ENCODE measurements at regions not wholly inside any gene's neighbourhood (a gene's known extent, or its start where the extent isn't known, plus 50 kb on each side); places are given as distances from the start of the nearest gene placed in this dataset.

- Histone ChIP-seq H3K9me3 (no peaks in the 10 kb centered on the region), H3K4me3 (no peak overlapping the region), H3K4me1 (ENCODE audit: control insufficient read depth in 1 of 2, low read depth in 2 of 2) (no peaks in the 10 kb centered on the region), H3K27ac (no peak overlapping the region), H3K36me3 (no peaks in the 10 kb centered on the region), H3K27me3 (replicated peaks; ENCODE audit: insufficient read depth) (no peaks in the 10 kb centered on the region)
- ATAC-seq (ENCODE audit: insufficient number of reproducible peaks, low FRiP score, low read depth) (no peak), DNase-seq (ENCODE audit: low spot score) (no peak)
- TF ChIP-seq CTCF (IDR thresholded peaks at IDR 0.05): no peak
Observed at GRCh38 chr2:47250586-47251403, 74.5 kb upstream of the CALM2 start.

GRCh38 chr2:47249931-47250330 lies 73.6 kb upstream of the CALM2 start:
- no peaks in the 10 kb centered on the region for H3K27me3 ChIP-seq (replicated peaks; ENCODE audit: insufficient read depth)
- TF ChIP-seq CTCF (IDR thresholded peaks at IDR 0.05): no peak
- no peaks in the 10 kb centered on the region for H3K36me3 ChIP-seq
- no peak for ATAC-seq (ENCODE audit: insufficient number of reproducible peaks, low FRiP score, low read depth)
- H3K4me1 ChIP-seq (ENCODE audit: control insufficient read depth in 1 of 2, low read depth in 2 of 2): no peaks in the 10 kb centered on the region
- DNase-seq (ENCODE audit: low spot score): no peak
- no peaks in the 10 kb centered on the region for H3K9me3 ChIP-seq
- H3K27ac ChIP-seq: no peak overlapping the region
- H3K4me3 ChIP-seq: no peak overlapping the region

GRCh38 chr2:47249157-47249900 lies 73.0 kb upstream of the CALM2 start:
- H3K27me3 ChIP-seq (replicated peaks; ENCODE audit: insufficient read depth): no peaks in the 10 kb centered on the region
- no peaks in the 10 kb centered on the region for H3K9me3 ChIP-seq
- H3K4me3 ChIP-seq: no peak overlapping the region
- no peaks in the 10 kb centered on the region for H3K36me3 ChIP-seq
- no peaks in the 10 kb centered on the region for H3K4me1 ChIP-seq (ENCODE audit: control insufficient read depth in 1 of 2, low read depth in 2 of 2)
- H3K27ac ChIP-seq: no peak overlapping the region
- no peak for TF ChIP-seq CTCF (IDR thresholded peaks at IDR 0.05)
- ATAC-seq (ENCODE audit: insufficient number of reproducible peaks, low FRiP score, low read depth) (no peak), DNase-seq (ENCODE audit: low spot score) (no peak)

GRCh38 chr2:47243596-47244323 lies 67.4 kb upstream of the CALM2 start:
- H3K27me3 ChIP-seq (replicated peaks; ENCODE audit: insufficient read depth): no peaks in the 10 kb centered on the region
- no peaks in the 10 kb centered on the region for H3K9me3 ChIP-seq
- no peak overlapping the region for H3K4me3 ChIP-seq
- no peaks in the 10 kb centered on the region for H3K4me1 ChIP-seq (ENCODE audit: control insufficient read depth in 1 of 2, low read depth in 2 of 2)
- ATAC-seq (ENCODE audit: insufficient number of reproducible peaks, low FRiP score, low read depth): no peak
- no peak for TF ChIP-seq CTCF (IDR thresholded peaks at IDR 0.05)
- no peaks in the 10 kb centered on the region for H3K36me3 ChIP-seq
- no peak for DNase-seq (ENCODE audit: low spot score)
- H3K27ac ChIP-seq: no peak overlapping the region

- no peaks in the 10 kb centered on the region for H3K36me3 ChIP-seq
- no peaks in the 10 kb centered on the region for H3K27me3 ChIP-seq (replicated peaks; ENCODE audit: insufficient read depth)
- peaks cover 0 to 15% of the 10 kb centered on the region in 2 donors for H3K4me1 ChIP-seq (ENCODE audit: control insufficient read depth in 1 of 2, low read depth in 2 of 2)
- H3K4me3 ChIP-seq: no peak overlapping the region
- no peak overlapping the region for H3K27ac ChIP-seq
- TF ChIP-seq CTCF (IDR thresholded peaks at IDR 0.05): no peak
- no peak for DNase-seq (ENCODE audit: low spot score)
- no peaks in the 10 kb centered on the region for H3K9me3 ChIP-seq
- ATAC-seq (ENCODE audit: insufficient number of reproducible peaks, low FRiP score, low read depth): no peak
Observed at GRCh38 chr2:47241715-47242114, 65.4 kb upstream of the CALM2 start.
